ENCODE measurements at regions not wholly inside any gene's neighbourhood (a gene's known extent, or its start where the extent isn't known, plus 50 kb on each side); places are given as distances from the start of the nearest gene placed in this dataset.

GRCh38 chr15:38702178-38702912, 137.7 kb upstream of the RASGRP1 start:
- TF ChIP-seq, protein P1, sequence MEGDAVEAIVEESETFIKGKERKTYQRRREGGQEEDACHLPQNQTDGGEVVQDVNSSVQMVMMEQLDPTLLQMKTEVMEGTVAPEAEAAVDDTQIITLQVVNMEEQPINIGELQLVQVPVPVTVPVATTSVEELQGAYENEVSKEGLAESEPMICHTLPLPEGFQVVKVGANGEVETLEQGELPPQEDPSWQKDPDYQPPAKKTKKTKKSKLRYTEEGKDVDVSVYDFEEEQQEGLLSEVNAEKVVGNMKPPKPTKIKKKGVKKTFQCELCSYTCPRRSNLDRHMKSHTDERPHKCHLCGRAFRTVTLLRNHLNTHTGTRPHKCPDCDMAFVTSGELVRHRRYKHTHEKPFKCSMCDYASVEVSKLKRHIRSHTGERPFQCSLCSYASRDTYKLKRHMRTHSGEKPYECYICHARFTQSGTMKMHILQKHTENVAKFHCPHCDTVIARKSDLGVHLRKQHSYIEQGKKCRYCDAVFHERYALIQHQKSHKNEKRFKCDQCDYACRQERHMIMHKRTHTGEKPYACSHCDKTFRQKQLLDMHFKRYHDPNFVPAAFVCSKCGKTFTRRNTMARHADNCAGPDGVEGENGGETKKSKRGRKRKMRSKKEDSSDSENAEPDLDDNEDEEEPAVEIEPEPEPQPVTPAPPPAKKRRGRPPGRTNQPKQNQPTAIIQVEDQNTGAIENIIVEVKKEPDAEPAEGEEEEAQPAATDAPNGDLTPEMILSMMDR (IDR thresholded peaks at IDR 0.05; ENCODE audit: low read depth, low read length), result no peak
- no peak for TF ChIP-seq EZH2phosphoT487 (IDR thresholded peaks at IDR 0.05; ENCODE audit: low read depth)

Data from OCI-LY3 (cell line).